SU-DHL-6 (cell line): ENCODE measurements at regions not wholly inside any gene's neighbourhood (a gene's known extent, or its start where the extent isn't known, plus 50 kb on each side); places are given as distances from the start of the nearest gene placed in this dataset.

Experiments used
- EZH2phosphoT487 ChIP-seq: fragments of 200-600 bp; sonication (generic), shearing (Covaris generic); conservative IDR thresholded peaks from 2 replicates; pipeline ENCODE4 v1.6.1; 2018; ENCODE audit warnings: mild to moderate bottlenecking, antibody characterized with exemption, low read length, moderate library complexity, mixed read lengths
- TF ChIP-seq, protein P1 (sequence below): fragments of 200-600 bp; sonication (generic); IDR thresholded peaks from one replicate; pipeline ENCODE4 v1.5.1; 2017; ENCODE audit warnings: antibody characterized with exemption, mild to moderate bottlenecking, low read length, moderate library complexity; ENCODE audit not compliant: insufficient read depth, poor library complexity, severe bottlenecking

DNA sequence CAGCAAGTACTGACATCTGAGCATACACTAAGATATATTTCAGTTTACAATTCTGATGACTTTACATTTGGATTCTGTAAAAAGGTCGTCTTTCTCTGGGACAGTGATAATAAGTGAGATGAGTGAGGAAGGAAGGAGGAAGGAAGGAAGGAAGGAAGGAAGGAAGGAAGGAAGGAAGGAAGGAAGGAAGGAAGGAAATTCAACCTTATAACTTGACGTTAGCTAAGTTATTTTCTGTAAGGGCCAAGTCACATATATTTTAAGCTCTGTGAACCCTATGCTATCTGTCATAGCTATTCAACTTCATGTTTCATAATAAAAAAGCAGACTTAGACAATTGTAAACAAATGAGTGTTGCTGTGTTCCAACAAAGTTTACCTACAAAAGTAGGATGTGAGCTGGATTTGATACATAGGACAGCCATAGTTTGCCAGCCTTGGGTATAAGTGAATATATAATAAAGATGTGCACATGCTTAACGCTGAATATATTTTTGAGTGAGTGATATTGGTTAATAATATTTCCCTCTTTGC, 753.0 kb upstream of the NDST4 start:
- TF ChIP-seq, protein P1, sequence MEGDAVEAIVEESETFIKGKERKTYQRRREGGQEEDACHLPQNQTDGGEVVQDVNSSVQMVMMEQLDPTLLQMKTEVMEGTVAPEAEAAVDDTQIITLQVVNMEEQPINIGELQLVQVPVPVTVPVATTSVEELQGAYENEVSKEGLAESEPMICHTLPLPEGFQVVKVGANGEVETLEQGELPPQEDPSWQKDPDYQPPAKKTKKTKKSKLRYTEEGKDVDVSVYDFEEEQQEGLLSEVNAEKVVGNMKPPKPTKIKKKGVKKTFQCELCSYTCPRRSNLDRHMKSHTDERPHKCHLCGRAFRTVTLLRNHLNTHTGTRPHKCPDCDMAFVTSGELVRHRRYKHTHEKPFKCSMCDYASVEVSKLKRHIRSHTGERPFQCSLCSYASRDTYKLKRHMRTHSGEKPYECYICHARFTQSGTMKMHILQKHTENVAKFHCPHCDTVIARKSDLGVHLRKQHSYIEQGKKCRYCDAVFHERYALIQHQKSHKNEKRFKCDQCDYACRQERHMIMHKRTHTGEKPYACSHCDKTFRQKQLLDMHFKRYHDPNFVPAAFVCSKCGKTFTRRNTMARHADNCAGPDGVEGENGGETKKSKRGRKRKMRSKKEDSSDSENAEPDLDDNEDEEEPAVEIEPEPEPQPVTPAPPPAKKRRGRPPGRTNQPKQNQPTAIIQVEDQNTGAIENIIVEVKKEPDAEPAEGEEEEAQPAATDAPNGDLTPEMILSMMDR = no peak
- TF ChIP-seq EZH2phosphoT487 = no peak
